H1 (cell line): ENCODE measurements at regions not wholly inside any gene's neighbourhood (a gene's known extent, or its start where the extent isn't known, plus 50 kb on each side); places are given as distances from the start of the nearest gene placed in this dataset.

Experiments used
- HDAC2 ChIP-seq, 2 experiments: fragments of 300-600 bp in 1 of 2; sonication (generic) in 1 of 2; IDR thresholded peaks; 2 replicates each; pipeline ENCODE4 v1.6.1; 2011 to 2012; ENCODE audit warnings: low read depth in 2 of 2, low read length in 2 of 2, mild to moderate bottlenecking in 2 of 2, moderate library complexity in 2 of 2, borderline replicate concordance in 1 of 2, inconsistent platforms in 1 of 2
- KDM1A ChIP-seq: fragments of 200-600, 300-600 bp; sonication (generic); IDR thresholded peaks from 2 replicates; pipeline ENCODE4 v1.7.1; 2016; ENCODE audit warnings: mild to moderate bottlenecking, low read length, borderline replicate concordance
- SRF ChIP-seq: IDR thresholded peaks from 2 replicates; pipeline ENCODE4 v1.6.1; 2011; ENCODE audit warnings: mild to moderate bottlenecking, low read depth, low read length, moderate library complexity
- TF ChIP-seq, protein P1 (sequence below), 3 experiments: IDR thresholded peaks; 1 replicate in 2 of 3; 2 replicates in 1 of 3; pipeline versions ENCODE4 v1.5.1 to v1.6.1; 2011; ENCODE audit warnings: low read length in 3 of 3, mild to moderate bottlenecking in 3 of 3, inconsistent platforms in 2 of 3, low read depth in 1 of 3, moderate library complexity in 1 of 3; ENCODE audit not compliant: insufficient read depth in 1 of 3; ENCODE audit errors: control extremely low read depth in 1 of 3

- no peak for TF ChIP-seq KDM1A
- TF ChIP-seq HDAC2 (IDR thresholded peaks at IDR 0.05; ENCODE audit: borderline replicate concordance in 1 of 2, low read depth in 2 of 2, low read length in 2 of 2) = no peak
- TF ChIP-seq, protein P1, sequence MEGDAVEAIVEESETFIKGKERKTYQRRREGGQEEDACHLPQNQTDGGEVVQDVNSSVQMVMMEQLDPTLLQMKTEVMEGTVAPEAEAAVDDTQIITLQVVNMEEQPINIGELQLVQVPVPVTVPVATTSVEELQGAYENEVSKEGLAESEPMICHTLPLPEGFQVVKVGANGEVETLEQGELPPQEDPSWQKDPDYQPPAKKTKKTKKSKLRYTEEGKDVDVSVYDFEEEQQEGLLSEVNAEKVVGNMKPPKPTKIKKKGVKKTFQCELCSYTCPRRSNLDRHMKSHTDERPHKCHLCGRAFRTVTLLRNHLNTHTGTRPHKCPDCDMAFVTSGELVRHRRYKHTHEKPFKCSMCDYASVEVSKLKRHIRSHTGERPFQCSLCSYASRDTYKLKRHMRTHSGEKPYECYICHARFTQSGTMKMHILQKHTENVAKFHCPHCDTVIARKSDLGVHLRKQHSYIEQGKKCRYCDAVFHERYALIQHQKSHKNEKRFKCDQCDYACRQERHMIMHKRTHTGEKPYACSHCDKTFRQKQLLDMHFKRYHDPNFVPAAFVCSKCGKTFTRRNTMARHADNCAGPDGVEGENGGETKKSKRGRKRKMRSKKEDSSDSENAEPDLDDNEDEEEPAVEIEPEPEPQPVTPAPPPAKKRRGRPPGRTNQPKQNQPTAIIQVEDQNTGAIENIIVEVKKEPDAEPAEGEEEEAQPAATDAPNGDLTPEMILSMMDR (IDR thresholded peaks at IDR 0.05; ENCODE audit: control extremely low read depth in 1 of 3, insufficient read depth in 1 of 3, low read depth in 1 of 3, low read length in 3 of 3) = no peak
- no peak for TF ChIP-seq SRF
These were observed 988.0 kb upstream of the SEMA6A start for GRCh38 chr5:117562647-117563046.
